ACHN (cell line): ENCODE measurements at regions not wholly inside any gene's neighbourhood (a gene's known extent, or its start where the extent isn't known, plus 50 kb on each side); places are given as distances from the start of the nearest gene placed in this dataset.
A peak's percentile ranks its signal among the peaks of the same experiment; 100 is the strongest.

ENCODE experiments used
- DNase-seq: peaks from one replicate; pipeline ENCODE4 v3.0.0-alpha.2; 2015
- in situ Hi-C: cut with HindIII; loops from 2 replicates; pipeline ENCODE4 v1.10.0; 2017; ENCODE audit warnings: low sequenced_read_pairs, low pct_ligation_motif_present, low pct_unique_long_range_greater_than_20kb

DNA sequence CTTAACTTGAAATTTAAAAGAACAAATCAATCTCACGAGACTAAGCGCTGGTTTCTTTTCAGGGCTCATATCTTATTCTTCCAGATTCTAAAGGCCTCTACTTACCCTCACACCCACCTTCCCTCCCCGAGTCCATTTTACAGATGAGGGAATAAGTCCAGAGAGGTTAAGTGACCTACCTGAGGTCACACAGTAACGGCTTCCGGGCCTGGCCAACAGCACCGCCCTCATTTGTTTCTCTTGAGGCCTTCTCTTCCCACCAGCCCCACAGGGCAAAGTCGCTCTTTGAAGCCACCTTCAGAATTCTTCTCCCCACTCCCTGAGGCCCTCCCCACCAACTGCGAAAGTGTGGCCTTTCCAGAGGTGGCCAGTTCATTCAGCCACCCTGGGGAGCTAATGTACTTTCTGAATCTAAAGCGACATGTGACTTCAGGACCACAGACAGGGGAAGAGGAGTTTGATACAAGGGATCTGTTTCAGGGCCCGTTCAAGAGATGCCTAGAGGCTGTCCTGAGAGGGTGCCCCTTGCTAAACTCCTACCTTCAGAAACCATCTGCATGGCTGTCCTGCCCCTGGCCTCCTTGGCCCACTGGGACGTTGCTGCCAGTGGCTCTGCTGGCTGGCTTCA, 275.3 kb downstream of the HAUS1 start:
- in situ Hi-C loops = no loop called here

DNA sequence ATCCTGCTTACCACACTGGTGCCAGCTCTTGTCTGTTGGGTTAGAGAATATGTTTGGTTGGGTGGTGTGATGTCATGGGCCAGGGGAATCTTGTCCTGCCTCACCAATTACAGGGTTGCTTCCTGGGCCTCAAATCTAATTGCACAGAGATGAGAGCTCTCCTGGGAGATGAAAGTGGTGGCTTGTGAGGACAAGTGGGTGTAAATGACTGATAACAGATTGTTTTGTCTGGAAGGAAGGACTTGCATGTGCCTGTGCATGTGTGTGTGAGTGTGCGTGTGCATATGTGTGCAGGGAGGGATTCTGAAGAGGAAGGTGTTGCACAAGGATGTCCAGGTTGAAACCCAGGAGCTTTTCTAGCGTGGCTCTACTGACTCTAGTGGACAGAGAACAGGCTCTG, 271.9 kb downstream of the LOXHD1 start:
- in situ Hi-C loops = no loop called here
- DNase-seq = no peak

More for the DNA sequence above, 275.3 kb downstream of the HAUS1 start:
- no peak for DNase-seq

DNA sequence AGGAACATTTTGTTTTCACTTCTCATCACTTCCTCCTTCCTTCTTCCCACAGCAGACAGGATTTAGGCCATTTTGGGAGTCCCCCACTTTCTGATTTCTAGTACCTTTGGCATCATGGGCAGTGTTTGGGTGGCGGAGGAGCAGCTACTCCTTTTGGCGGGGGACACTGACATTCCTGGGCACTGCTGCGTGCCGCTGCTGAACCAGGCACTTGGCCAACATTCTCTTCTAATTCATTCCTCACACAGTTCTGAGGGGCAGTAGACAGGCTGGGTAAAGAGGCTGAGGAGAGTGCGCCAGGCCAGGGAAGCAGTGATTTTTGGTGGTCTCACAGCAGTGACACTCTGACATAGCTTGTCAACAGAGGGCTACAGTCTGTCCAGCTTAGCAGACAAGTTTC, 270.2 kb downstream of the LOXHD1 start:
- in situ Hi-C loops = no loop called here
- peak; percentile 52 for DNase-seq

DNA sequence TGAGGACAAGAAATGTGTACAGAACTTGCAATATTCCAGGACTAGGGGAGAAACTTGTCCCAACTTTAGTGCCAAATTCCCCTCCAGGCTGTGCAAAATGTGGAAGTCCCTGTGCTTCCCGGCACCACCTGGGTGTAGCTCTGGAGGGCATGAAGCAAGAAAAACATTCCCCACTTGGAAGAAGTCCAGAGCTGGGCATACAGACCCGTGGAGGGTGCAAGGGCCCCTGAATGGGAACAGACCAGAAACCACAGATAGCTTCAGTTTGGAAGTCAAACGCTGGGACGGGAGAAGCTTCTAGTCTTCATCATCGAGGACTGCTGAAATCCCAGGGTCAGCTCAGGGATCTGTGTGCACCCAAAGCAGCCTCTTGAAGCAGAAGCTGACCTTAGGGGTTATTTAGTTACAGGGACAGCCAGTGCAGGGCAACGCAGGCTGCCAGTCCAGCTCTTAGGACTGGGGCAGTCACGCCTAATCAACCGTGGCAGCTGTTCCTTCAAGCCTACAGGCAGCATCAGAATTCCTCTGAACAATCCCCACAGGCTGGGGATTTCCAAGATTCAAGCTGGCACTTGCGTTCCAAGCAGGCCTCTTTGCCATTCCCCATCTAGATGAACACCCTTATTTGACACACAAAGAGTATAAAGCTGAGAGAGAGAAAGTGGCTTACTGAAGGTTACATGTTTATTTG, 269.4 kb downstream of the LOXHD1 start:
- DNase-seq = peak; percentile 77

GRCh38 chr18:46388286-46388685, 268.7 kb downstream of the LOXHD1 start:
- no peak for DNase-seq
- in situ Hi-C loops = no loop called here

More for the DNA sequence above, 269.4 kb downstream of the LOXHD1 start:
- in situ Hi-C loops = no loop called here

DNA sequence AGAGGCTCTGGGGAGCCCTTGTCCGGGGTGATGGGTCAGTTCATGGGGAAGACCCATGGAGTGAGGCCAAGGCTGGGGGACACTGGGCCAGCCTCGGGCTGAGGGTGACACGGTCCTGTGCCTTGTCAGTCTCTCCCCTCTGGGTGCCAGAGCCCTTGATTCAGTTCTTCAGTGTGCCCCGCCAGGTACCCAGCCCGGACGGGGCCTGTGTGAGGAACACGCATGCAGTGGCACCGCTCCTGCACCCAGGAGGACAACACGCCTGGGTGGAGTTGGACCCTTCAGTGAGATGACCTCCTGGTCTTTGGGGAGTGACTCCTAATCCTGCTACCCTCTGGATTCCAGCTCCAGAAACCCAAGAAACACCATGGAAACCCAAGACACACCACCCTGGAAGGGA, 264.4 kb downstream of the LOXHD1 start:
- no peak for DNase-seq
- in situ Hi-C loops = no loop called here

DNA sequence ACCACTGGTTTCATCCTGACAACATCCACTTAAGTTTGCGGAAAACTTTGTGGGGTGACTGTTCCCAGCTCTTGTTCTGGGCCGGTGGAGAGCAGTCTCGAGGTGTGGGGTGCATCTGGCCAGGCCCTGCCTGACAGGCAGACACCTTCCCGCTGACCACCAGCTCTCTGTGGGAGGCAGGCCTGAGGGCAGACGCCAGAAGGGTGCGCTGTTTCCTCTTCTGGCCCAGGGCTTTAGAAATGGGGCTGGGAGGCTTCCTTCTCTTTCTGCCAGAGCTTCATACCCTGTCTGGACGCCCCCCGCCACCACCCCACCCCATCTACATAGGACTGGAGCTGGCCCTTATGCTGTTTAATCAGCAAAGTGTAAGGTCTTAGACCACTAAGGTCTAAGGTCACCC, 263.8 kb downstream of the LOXHD1 start:
- in situ Hi-C loops = no loop called here
- DNase-seq = peak; percentile 7

DNA sequence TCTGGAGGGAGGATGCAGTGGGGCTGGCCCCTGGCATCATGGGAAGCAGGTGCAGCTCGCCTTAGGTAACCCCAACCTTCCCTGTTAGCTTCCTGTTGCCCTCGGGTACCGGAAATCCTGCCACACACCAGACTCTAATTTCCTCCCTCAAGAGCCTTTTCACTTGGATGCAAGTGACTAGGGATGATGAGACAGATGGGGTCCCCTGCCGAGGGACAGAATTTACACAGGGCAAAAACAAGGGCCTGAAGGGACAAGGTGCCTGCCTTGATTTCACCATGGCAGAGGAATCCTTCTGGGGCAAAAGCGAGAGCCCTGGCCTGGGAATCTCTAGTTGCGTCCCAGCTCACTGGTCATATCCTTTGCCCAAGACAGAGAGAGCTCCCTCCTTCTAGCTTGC, 263.1 kb downstream of the LOXHD1 start:
- no peak for DNase-seq
- in situ Hi-C loops = no loop called here

GRCh38 chr18:46395795-46396194, 261.2 kb downstream of the LOXHD1 start:
- no peak for DNase-seq
- in situ Hi-C loops = no loop called here

DNA sequence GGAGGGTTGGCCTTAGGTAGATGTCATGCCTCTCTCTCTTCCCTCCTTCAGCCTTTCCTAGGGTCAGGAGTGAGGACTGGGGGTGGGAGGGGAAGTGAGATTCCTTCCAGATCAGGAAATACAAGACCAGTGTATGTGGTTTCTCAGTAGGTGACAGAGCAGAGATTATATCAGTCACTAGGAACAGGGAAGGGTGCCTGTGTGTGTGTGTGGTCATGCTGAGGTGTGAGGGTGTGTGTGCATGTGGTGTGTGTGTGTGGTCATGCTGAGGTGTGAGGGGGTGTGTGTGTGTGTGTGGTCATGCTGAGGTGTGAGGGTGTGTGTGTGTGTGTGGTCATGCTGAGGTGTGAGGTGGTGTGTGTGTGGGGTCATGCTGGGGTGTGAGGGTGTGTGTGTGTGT, 259.8 kb downstream of the LOXHD1 start:
- in situ Hi-C loops = no loop called here

DNA sequence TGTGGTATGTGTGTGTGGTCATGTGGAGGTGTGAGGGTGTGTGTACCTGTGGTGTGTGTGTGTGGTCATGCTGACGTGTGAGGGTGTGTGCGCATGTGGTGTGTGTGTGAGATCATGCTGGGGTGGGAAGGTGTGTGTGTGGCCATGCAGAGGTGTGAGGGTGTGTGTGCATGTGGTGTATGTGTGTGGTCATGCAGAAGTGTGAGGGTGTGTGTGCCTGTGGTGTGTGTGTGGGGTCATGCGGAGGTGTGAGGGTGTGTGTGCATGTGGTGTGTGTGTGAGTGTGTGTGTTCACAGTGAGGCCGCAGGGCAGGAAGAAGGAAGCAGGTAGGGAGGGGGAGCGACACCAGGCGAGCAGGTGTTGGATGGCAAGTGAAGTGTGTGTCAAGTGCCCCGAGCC, 259.0 kb downstream of the LOXHD1 start:
- in situ Hi-C loops = no loop called here
- no peak for DNase-seq

More for the DNA sequence above, 259.8 kb downstream of the LOXHD1 start:
- DNase-seq = no peak

- in situ Hi-C loops = no loop called here
- DNase-seq = no peak
Observed at GRCh38 chr18:46398625-46399024, 258.4 kb downstream of the LOXHD1 start.

GRCh38 chr18:46399303-46399702, 257.7 kb downstream of the LOXHD1 start:
- in situ Hi-C loops = no loop called here

GRCh38 chr18:46400449-46400848, 256.6 kb downstream of the LOXHD1 start:
- DNase-seq = no peak
- in situ Hi-C loops = no loop called here

More at GRCh38 chr18:46399303-46399702, 257.7 kb downstream of the LOXHD1 start:
- no peak for DNase-seq

DNA sequence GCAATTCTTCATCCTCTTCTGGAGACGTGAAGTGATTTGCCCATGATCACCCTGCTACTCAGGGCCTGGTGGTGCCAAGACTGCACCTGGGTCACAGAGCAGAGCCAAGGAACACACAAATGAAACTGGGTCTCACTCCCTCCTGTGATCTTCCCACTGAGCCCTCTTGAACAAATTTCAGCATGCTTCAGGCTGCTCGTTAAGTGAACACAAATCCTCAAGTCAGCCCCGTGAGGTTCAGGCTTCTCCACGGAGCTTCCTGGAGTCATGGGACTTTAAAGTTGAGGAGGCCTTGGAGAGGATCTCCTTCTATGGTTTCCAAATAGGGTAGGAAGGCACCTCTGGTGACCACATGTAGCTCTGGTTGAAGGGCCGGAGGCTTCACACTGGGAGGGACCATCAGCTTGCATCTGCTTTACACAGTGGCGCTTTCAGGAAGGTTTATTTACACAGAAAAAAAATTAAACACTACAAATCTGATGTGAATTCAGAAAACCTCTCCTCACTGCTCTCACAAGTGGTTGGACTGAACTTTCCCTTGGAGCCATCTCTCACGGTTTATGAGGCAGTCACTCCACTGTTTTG, 255.4 kb downstream of the LOXHD1 start:
- in situ Hi-C loops = no loop called here
- DNase-seq = no peak

DNA sequence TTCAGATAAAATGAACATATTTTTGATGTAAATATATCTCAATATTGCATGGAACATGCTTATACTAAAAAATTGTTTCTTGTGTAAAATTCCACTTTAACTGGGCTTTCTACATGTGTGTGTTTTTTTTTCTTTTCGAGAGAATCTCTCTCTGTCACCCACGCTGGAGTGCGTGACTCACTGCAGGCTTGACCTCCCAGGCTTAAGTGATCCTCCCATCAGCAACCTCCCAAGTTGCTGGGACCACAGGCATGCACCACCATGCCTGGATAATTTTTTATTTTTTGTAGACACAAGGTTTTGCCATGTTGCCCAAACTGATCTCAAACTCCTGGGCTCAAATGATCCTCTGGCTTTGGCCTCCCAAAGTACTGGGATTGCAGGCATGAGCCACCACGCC, 254.6 kb downstream of the LOXHD1 start:
- in situ Hi-C loops = no loop called here

DNA sequence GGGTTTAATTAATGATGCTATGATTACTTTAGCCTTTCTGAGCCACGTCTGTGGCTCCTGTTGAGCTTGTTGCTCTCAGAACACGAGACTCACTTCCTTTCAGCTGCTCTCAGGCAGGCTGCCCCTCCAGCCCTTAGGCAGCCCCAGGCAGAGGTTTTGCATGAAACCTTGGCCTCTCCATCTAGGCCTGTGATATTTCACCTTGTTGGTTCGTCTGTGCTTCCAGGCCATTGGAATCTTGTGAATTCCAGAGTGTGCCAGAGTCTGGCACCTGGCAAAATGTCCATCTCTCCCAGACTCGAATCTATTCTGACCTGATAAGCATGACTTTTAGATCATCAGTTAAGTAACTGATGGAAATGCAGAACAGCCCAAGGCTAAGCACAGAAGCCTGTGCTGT, 254.1 kb downstream of the LOXHD1 start:
- in situ Hi-C loops = no loop called here
- DNase-seq = no peak

More for the DNA sequence above, 254.6 kb downstream of the LOXHD1 start:
- peak; percentile 63 for DNase-seq

GRCh38 chr18:46405832-46406538, 251.0 kb downstream of the LOXHD1 start:
- no peak for DNase-seq
- in situ Hi-C loops = no loop called here

- in situ Hi-C loops = no loop called here
- no peak for DNase-seq
Observed at GRCh38 chr18:46406539-46406932, 250.5 kb downstream of the LOXHD1 start.
